MCF 10A (cell line): ENCODE measurements at regions not wholly inside any gene's neighbourhood (a gene's known extent, or its start where the extent isn't known, plus 50 kb on each side); places are given as distances from the start of the nearest gene placed in this dataset.
A peak's percentile ranks its signal among the peaks of the same experiment; 100 is the strongest.

Experiments used
- BruUV-seq: library from RNA; stranded (reverse); fragments of 400-500 nt; replicated peaks from 2 replicates; lab custom pipeline; 2021; lab: Mats Ljungman, UMichigan
- CTCF ChIA-PET: fragments of 300-600 bp; sonication (Branson Sonifier 250); formaldehyde crosslinking; extraction: SDS; loops from one replicate; lab custom pipeline; 2021; ENCODE audit warnings: antibody characterized with exemption, inconsistent platforms; lab: Yijun Ruan, JAX
- POLR2A ChIA-PET: fragments of 300-600, 350-650 bp; sonication (Branson Sonifier 250); formaldehyde crosslinking; extraction: SDS; loops from one replicate; lab custom pipeline; 2020; ENCODE audit warnings: antibody characterized with exemption, inconsistent platforms; lab: Yijun Ruan, JAX
- DNase-seq: peaks from one replicate; pipeline ENCODE4 v3.0.0-alpha.2; 2018; ENCODE audit not compliant: unreplicated experiment
- H3K27ac Mint-ChIP-seq: one replicate; pipeline ENCODE4 v1.8.0; 2022; ENCODE audit warnings: mild to moderate bottlenecking, low read depth, mixed read lengths; ENCODE audit not compliant: unreplicated experiment
- H3K27me3 Mint-ChIP-seq: one replicate; pipeline ENCODE4 v1.8.0; 2022; ENCODE audit warnings: mixed read lengths; ENCODE audit not compliant: insufficient read depth, unreplicated experiment
- H3K36me3 Mint-ChIP-seq: one replicate; pipeline ENCODE4 v1.8.0; 2022; ENCODE audit warnings: mild to moderate bottlenecking, moderate library complexity, mixed read lengths; ENCODE audit not compliant: insufficient read depth, unreplicated experiment
- H3K4me1 Mint-ChIP-seq: one replicate; pipeline ENCODE4 v1.8.0; 2022; ENCODE audit warnings: mixed read lengths; ENCODE audit not compliant: insufficient read depth, unreplicated experiment
- H3K4me3 Mint-ChIP-seq: one replicate; pipeline ENCODE4 v1.8.0; 2022; ENCODE audit warnings: mild to moderate bottlenecking, moderate library complexity, mixed read lengths; ENCODE audit not compliant: unreplicated experiment
- H3K9me3 Mint-ChIP-seq: one replicate; pipeline ENCODE4 v1.8.0; 2022; ENCODE audit warnings: mixed read lengths; ENCODE audit not compliant: unreplicated experiment
- CTCF ChIP-seq: fragments of 200-600 bp; IDR thresholded peaks from one replicate; pipeline ENCODE4 v1.8.0; 2022; ENCODE audit warnings: antibody characterized with exemption, mild to moderate bottlenecking; ENCODE audit not compliant: unreplicated experiment
- intact Hi-C: fragments of 100-400 bp; cut with micrococcal nuclease; formaldehyde crosslinking; loops from 2 replicates; pipeline ENCODE4 v1.14.1; 2022

DNA sequence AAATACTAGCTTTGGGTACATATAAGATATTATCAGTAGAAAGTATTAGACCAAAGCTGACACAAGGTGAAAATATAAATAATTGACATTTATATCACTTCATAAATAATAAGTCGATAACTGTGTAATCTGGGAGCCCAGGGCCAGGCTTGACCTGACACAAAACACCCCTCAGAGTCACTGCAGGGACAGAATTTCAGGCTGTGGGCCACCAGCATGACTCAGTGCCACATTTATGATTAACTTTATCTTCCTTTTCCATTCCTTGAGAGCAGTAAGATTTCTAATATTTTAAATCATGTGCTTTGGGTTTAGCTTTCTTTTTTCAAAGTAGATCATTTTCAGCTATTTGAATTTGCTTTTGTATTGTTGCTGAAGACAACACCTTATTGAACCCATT is 102.9 kb upstream of the NFE2L3 start:
- Mint-ChIP-seq H3K4me1 (no peaks in the 10 kb centered on the region), H3K9me3 (peaks cover 3% of the 10 kb centered on the region), H3K4me3 (no peak overlapping the region), H3K27me3 (peaks cover 8% of the 10 kb centered on the region), H3K36me3 (no peaks in the 10 kb centered on the region), H3K27ac (no peak overlapping the region)
- no peak for DNase-seq
- BruUV-seq: no TSS peak
- ChIA-PET CTCF (interaction anchor here (0.6 to 0.7 kb wide), 2 partner anchors 320 to 404 kb away, joined by 3 read pairs; no protein-coding TSS in a partner anchor), POLR2A (interaction anchor here (1.0 kb wide), 1 partner anchor 10 kb away, joined by 3 read pairs; no protein-coding TSS in a partner anchor)
- intact Hi-C loops: no loop called here
- TF ChIP-seq CTCF: no peak

- ChIA-PET CTCF (interaction anchor here (0.6 kb wide), 1 partner anchor 25 kb away, joined by 3 read pairs; no protein-coding TSS in a partner anchor), POLR2A (interaction anchor here (0.6 kb wide), 1 partner anchor 86 kb away, joined by 3 read pairs; no protein-coding TSS in a partner anchor)
- no peaks in the 10 kb centered on the region for H3K4me1 Mint-ChIP-seq
- H3K27me3 Mint-ChIP-seq: no peaks in the 10 kb centered on the region
- no peaks in the 10 kb centered on the region for H3K36me3 Mint-ChIP-seq
- no peak overlapping the region for H3K4me3 Mint-ChIP-seq
- BruUV-seq: no TSS peak
- no peak overlapping the region for H3K27ac Mint-ChIP-seq
- DNase-seq: no peak
- intact Hi-C loops: no loop called here
- TF ChIP-seq CTCF: no peak
- H3K9me3 Mint-ChIP-seq: no peaks in the 10 kb centered on the region
These were observed 101.0 kb upstream of the NFE2L3 start for GRCh38 chr7:26051021-26051420.

GRCh38 chr7:26052706-26053105 is 99.3 kb upstream of the NFE2L3 start:
- BruUV-seq: no TSS peak
- Mint-ChIP-seq H3K27ac (no peak overlapping the region), H3K9me3 (no peaks in the 10 kb centered on the region), H3K4me1 (no peaks in the 10 kb centered on the region), H3K4me3 (no peak overlapping the region), H3K27me3 (no peaks in the 10 kb centered on the region), H3K36me3 (no peaks in the 10 kb centered on the region)
- DNase-seq: peak; percentile 30
- no peak for TF ChIP-seq CTCF
- ChIA-PET CTCF (interaction anchor here (1.4 kb wide), 1 partner anchor 160 kb away, joined by 3 read pairs; no protein-coding TSS in a partner anchor), POLR2A (no interaction called here)
- intact Hi-C loops: no loop called here

- BruUV-seq: no TSS peak
- intact Hi-C loops: no loop called here
These were observed 97.6 kb upstream of the NFE2L3 start for GRCh38 chr7:26054386-26054785.

More at GRCh38 chr7:26054386-26054785, 97.6 kb upstream of the NFE2L3 start:
- ChIA-PET POLR2A (no interaction called here), CTCF (interaction anchor here (0.7 kb wide), 1 partner anchor 29 kb away, joined by 5 read pairs; no protein-coding TSS in a partner anchor)
- Mint-ChIP-seq H3K4me3 (no peak overlapping the region), H3K36me3 (no peaks in the 10 kb centered on the region), H3K27ac (no peak overlapping the region), H3K27me3 (no peaks in the 10 kb centered on the region), H3K9me3 (no peaks in the 10 kb centered on the region), H3K4me1 (no peaks in the 10 kb centered on the region)
- TF ChIP-seq CTCF: no peak
- no peak for DNase-seq
